ENCODE measurements at regions not wholly inside any gene's neighbourhood (a gene's known extent, or its start where the extent isn't known, plus 50 kb on each side); places are given as distances from the start of the nearest gene placed in this dataset.

DNA sequence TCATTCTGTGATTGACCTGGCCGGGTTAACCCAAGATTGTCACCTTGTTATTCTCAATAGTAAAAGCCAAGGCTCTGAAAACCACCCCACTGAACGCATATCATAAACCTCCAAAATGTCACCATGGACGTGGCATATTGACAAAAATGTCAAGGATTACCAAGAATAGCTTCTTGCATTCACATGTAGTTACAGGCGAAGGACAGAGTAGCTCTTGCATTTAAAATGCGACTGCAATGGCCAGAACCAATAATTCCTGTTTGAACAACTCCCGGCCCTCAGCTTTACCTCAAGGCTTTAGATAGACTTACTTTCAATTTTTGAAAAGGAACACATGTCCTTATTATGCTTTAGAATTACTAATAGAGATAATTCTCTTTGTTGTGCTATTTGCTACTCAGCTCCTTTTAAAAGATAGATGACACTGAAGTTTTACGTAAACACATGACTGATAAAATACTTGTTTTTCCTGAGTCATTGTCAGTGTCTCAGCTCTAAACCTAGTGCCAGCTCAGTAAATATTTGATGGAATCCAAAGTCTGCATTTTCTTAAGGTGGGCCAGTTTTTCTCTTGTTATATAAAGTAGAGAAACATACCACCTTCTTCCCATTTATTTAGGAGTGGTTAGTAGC lies 66.3 kb downstream of the CLDN34 start:
- Histone ChIP-seq H3K36me3 (ENCODE audit: low read depth) (no peaks in the 10 kb centered on the region), H3K27ac (no peak overlapping the region), H3K4me1 (replicated peaks; ENCODE audit: insufficient read depth) (peaks cover 3% of the 10 kb centered on the region; the same call in 1 of the 2 replicates), H3K27me3 (ENCODE audit: insufficient read depth, low read depth) (no peaks in the 10 kb centered on the region), H4K20me1 (ENCODE audit: insufficient read depth) (no peaks in the 10 kb centered on the region), H3K9me2 (ENCODE audit: insufficient read depth) (no peaks in the 10 kb centered on the region), H3K4me3 (no peak overlapping the region), H3K9me3 (ENCODE audit: insufficient read depth, low read depth) (no peaks in the 10 kb centered on the region), H3K4me2 (no peak overlapping the region), H2AFZ (no peak overlapping the region), H3K79me2 (ENCODE audit: low read depth) (peaks cover 27% of the 10 kb centered on the region), H3F3A (ENCODE audit: insufficient read depth, low read depth) (no peaks in the 10 kb centered on the region)
- CTCF ChIA-PET = no interaction called here
- DNase-seq = no peak
- BruUV-seq (replicated peaks) = no TSS peak
- intact Hi-C loops (cut with micrococcal nuclease; ENCODE audit: unreplicated experiment) = no loop called here
- TF ChIP-seq EZH2 (IDR thresholded peaks at IDR 0.05; ENCODE audit: low read depth) = no peak
- TF ChIP-seq, protein P1, sequence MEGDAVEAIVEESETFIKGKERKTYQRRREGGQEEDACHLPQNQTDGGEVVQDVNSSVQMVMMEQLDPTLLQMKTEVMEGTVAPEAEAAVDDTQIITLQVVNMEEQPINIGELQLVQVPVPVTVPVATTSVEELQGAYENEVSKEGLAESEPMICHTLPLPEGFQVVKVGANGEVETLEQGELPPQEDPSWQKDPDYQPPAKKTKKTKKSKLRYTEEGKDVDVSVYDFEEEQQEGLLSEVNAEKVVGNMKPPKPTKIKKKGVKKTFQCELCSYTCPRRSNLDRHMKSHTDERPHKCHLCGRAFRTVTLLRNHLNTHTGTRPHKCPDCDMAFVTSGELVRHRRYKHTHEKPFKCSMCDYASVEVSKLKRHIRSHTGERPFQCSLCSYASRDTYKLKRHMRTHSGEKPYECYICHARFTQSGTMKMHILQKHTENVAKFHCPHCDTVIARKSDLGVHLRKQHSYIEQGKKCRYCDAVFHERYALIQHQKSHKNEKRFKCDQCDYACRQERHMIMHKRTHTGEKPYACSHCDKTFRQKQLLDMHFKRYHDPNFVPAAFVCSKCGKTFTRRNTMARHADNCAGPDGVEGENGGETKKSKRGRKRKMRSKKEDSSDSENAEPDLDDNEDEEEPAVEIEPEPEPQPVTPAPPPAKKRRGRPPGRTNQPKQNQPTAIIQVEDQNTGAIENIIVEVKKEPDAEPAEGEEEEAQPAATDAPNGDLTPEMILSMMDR (conservative IDR thresholded peaks at IDR 0.05) = no peak
- POLR2A ChIA-PET (ENCODE audit: unreplicated experiment) = no interaction called here

DNA sequence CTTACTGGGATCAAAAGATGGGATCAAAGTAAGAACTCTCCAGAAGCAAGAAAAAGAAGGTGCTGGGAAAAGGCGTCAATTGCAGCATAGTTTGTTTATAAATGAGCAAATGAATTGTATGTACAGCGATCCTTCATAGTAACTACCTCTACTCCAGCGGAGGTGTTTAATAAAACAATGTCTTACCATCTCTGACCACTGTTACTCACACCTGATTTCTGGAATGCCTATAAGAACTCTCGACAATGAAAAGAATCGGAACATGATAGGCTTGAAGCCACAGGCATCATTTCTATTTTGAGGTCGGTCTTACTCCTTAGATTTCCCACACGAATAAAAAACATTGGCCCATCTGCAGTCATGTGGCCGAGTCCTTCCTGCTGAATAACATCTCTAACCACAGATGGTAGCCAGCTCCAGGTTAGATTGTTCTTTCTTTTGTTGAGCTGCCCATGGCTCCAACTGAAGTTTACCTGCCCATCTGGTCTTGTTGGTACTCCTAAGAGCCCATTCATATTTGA lies 67.6 kb downstream of the CLDN34 start:
- Histone ChIP-seq H3K4me2 (no peak overlapping the region), H3K79me2 (ENCODE audit: low read depth) (peaks cover 22% of the 10 kb centered on the region), H3K27ac (no peak overlapping the region), H3K4me1 (replicated peaks; ENCODE audit: insufficient read depth) (peaks cover 6% of the 10 kb centered on the region), H3K9me2 (ENCODE audit: insufficient read depth) (no peaks in the 10 kb centered on the region), H4K20me1 (ENCODE audit: insufficient read depth) (no peaks in the 10 kb centered on the region), H3K4me3 (no peak overlapping the region), H3K27me3 (ENCODE audit: insufficient read depth, low read depth) (no peaks in the 10 kb centered on the region), H3K36me3 (ENCODE audit: low read depth) (no peaks in the 10 kb centered on the region), H3K9me3 (ENCODE audit: insufficient read depth, low read depth) (no peaks in the 10 kb centered on the region), H3F3A (ENCODE audit: insufficient read depth, low read depth) (no peaks in the 10 kb centered on the region), H2AFZ (no peak overlapping the region)
- ChIA-PET POLR2A (ENCODE audit: unreplicated experiment) (no interaction called here), CTCF (no interaction called here)
- TF ChIP-seq, protein P1 (conservative IDR thresholded peaks at IDR 0.05) = no peak
- no peak for TF ChIP-seq EZH2 (IDR thresholded peaks at IDR 0.05; ENCODE audit: low read depth)
- no peak for DNase-seq
- intact Hi-C loops (cut with micrococcal nuclease; ENCODE audit: unreplicated experiment) = no loop called here
- BruUV-seq (replicated peaks) = no TSS peak

DNA sequence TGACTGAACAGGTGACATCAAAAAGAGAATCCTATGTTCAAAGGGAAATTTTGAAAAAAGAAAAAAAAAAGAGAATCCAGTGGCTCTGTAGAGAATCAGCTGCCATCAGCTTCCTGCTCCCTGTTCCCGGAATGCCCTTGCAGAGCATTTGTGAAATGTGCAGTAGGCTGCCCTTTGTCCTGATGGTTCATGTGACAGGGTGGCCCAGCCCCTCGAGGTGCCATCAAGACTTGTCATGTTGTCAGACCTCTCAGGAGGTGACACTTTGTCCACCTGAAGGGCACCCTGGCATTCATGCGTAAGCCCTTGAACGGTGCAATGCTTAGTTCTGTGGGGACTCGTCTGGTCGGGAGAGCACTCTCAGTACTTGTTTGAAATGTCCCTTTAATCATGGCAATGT lies 71.4 kb downstream of the CLDN34 start:
- H3K9me2 ChIP-seq (ENCODE audit: insufficient read depth) = no peaks in the 10 kb centered on the region
- DNase-seq = no peak
- intact Hi-C loops (cut with micrococcal nuclease; ENCODE audit: unreplicated experiment) = no loop called here

More for the DNA sequence above, 71.4 kb downstream of the CLDN34 start:
- Histone ChIP-seq H3K4me1 (replicated peaks; ENCODE audit: insufficient read depth) (peaks cover 11% of the 10 kb centered on the region), H2AFZ (no peak overlapping the region), H3K79me2 (ENCODE audit: low read depth) (peaks cover 8% of the 10 kb centered on the region; the same call in 1 of the 2 replicates), H3K9me3 (ENCODE audit: insufficient read depth, low read depth) (no peaks in the 10 kb centered on the region), H3F3A (ENCODE audit: insufficient read depth, low read depth) (no peaks in the 10 kb centered on the region), H3K36me3 (ENCODE audit: low read depth) (no peaks in the 10 kb centered on the region), H3K27me3 (ENCODE audit: insufficient read depth, low read depth) (no peaks in the 10 kb centered on the region), H3K27ac (no peak overlapping the region), H4K20me1 (ENCODE audit: insufficient read depth) (no peaks in the 10 kb centered on the region), H3K4me3 (no peak overlapping the region), H3K4me2 (no peak overlapping the region)
- CTCF ChIA-PET = no interaction called here
- no TSS peak for BruUV-seq (replicated peaks)
- POLR2A ChIA-PET (ENCODE audit: unreplicated experiment) = no interaction called here
- TF ChIP-seq, protein P1 (conservative IDR thresholded peaks at IDR 0.05) = no peak
- TF ChIP-seq EZH2 (IDR thresholded peaks at IDR 0.05; ENCODE audit: low read depth) = no peak

All from PC-9 (cell line).